Mucosa of stomach (tissue), 1 donor: ENCODE measurements at regions not wholly inside any gene's neighbourhood (a gene's known extent, or its start where the extent isn't known, plus 50 kb on each side); places are given as distances from the start of the nearest gene placed in this dataset.

Experiments used
- H3K27me3 ChIP-seq: one replicate; pipeline ENCODE4 v1.7.0; 2013; ENCODE audit warnings: mild to moderate bottlenecking, low read length; ENCODE audit not compliant: control insufficient read depth, insufficient read depth
- H3K36me3 ChIP-seq: one replicate; pipeline ENCODE4 v1.7.0; 2013; ENCODE audit warnings: low read length; ENCODE audit not compliant: control insufficient read depth, insufficient read depth
- H3K4me1 ChIP-seq: one replicate; pipeline ENCODE4 v1.7.0; 2013; ENCODE audit warnings: mild to moderate bottlenecking, low read length; ENCODE audit not compliant: control insufficient read depth, insufficient read depth
- H3K4me3 ChIP-seq: one replicate; pipeline ENCODE4 v1.7.0; 2013; ENCODE audit warnings: low read length
- H3K9ac ChIP-seq: one replicate; pipeline ENCODE4 v1.7.0; 2013; ENCODE audit warnings: mild to moderate bottlenecking, low read length, moderate library complexity
- H3K9me3 ChIP-seq: one replicate; pipeline ENCODE4 v1.7.0; 2013; ENCODE audit warnings: mild to moderate bottlenecking, low read length, moderate library complexity; ENCODE audit not compliant: control insufficient read depth
- donor health status: Pancreatic carcinoma.

DNA sequence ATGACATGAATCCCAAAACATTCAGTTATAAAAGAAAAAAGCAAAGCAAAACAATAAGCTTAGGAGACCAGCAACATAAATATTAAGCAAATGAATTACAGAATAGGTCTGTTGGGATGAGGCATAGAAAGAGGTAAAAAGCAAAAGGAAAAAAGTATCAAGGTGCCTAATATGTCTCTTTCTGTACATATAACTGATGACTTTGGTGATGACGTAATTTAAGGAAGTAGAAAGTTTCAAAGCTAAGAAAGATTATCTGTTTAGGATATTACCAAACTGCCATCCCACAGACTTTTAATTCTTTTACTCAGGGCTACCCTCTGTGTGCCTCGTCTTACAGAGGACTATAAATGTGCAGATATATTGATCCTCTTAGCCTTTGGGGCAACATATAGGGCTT, 1066.5 kb downstream of the SORCS3 start:
- H3K9ac ChIP-seq: no peak overlapping the region
- no peaks in the 10 kb centered on the region for H3K9me3 ChIP-seq
- no peaks in the 10 kb centered on the region for H3K36me3 ChIP-seq

GRCh38 chr10:105706281-105707026, 1065.4 kb downstream of the SORCS3 start:
- no peaks in the 10 kb centered on the region for H3K36me3 ChIP-seq
- H3K9me3 ChIP-seq: no peaks in the 10 kb centered on the region
- H3K4me3 ChIP-seq: no peak overlapping the region
- H3K9ac ChIP-seq: no peak overlapping the region
- peaks cover 22% of the 10 kb centered on the region for H3K4me1 ChIP-seq
- H3K27me3 ChIP-seq: no peaks in the 10 kb centered on the region

More for the DNA sequence above, 1066.5 kb downstream of the SORCS3 start:
- Histone ChIP-seq H3K4me3 (no peak overlapping the region), H3K4me1 (peaks cover 22% of the 10 kb centered on the region), H3K27me3 (no peaks in the 10 kb centered on the region)

- H3K9ac ChIP-seq: no peak overlapping the region
- H3K27me3 ChIP-seq: no peaks in the 10 kb centered on the region
- H3K9me3 ChIP-seq: no peaks in the 10 kb centered on the region
- peaks cover 17% of the 10 kb centered on the region for H3K4me1 ChIP-seq
- H3K4me3 ChIP-seq: no peak overlapping the region
- H3K36me3 ChIP-seq: no peaks in the 10 kb centered on the region
These were observed 1061.1 kb downstream of the SORCS3 start for GRCh38 chr10:105702211-105702610.

DNA sequence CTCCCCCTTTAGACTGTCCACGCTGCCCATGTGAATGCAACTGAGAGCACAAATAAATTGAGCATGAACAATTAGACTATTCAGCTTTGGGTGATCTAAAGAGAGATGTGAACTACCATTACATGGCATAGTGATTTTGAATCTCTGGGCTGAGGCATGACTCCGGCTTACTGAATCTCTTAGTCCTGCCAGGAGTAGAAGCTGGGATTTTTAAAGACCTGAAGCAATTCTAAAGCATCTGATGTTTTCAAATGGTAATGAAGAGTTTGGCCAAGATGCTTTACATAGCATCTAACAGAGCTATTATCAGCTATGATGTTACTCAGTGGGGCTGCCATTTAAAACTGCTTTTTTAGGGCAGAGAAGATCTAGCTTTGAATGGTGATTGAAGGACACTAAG, 1059.1 kb downstream of the SORCS3 start:
- Histone ChIP-seq H3K4me1 (no peaks in the 10 kb centered on the region), H3K36me3 (no peaks in the 10 kb centered on the region), H3K9me3 (no peaks in the 10 kb centered on the region), H3K4me3 (no peak overlapping the region), H3K27me3 (no peaks in the 10 kb centered on the region), H3K9ac (no peak overlapping the region)

GRCh38 chr10:105699504-105699903, 1058.4 kb downstream of the SORCS3 start:
- H3K4me3 ChIP-seq: no peak overlapping the region

GRCh38 chr10:105698592-105698991, 1057.5 kb downstream of the SORCS3 start:
- no peaks in the 10 kb centered on the region for H3K9me3 ChIP-seq
- no peak overlapping the region for H3K9ac ChIP-seq
- no peaks in the 10 kb centered on the region for H3K36me3 ChIP-seq
- no peaks in the 10 kb centered on the region for H3K27me3 ChIP-seq
- H3K4me1 ChIP-seq: no peaks in the 10 kb centered on the region
- H3K4me3 ChIP-seq: no peak overlapping the region

More at GRCh38 chr10:105699504-105699903, 1058.4 kb downstream of the SORCS3 start:
- no peaks in the 10 kb centered on the region for H3K9me3 ChIP-seq
- no peaks in the 10 kb centered on the region for H3K36me3 ChIP-seq
- H3K27me3 ChIP-seq: no peaks in the 10 kb centered on the region
- no peaks in the 10 kb centered on the region for H3K4me1 ChIP-seq
- H3K9ac ChIP-seq: no peak overlapping the region

DNA sequence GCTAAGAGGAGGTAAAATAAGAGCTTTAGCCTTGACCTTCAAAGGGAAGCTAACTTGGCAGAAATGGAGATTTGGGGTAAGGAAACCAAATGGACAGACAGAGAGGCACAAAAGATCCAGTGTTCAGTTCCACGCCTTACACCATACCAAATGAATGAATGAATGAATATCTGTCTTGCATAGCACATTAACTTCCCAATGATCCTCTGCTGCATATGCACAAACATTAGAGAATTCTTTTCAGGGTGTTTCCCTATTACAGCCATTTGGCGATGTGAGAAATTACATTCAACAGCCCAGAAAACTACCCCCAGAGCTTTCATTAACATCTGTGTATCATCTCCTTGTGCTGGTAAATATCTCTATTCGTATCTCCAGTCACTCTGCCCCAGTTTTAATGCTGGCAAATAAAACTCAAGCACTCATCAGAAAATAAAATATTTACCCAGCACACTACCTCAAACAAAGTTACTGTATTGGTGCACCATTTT, 1056.2 kb downstream of the SORCS3 start:
- no peaks in the 10 kb centered on the region for H3K4me1 ChIP-seq
- no peak overlapping the region for H3K9ac ChIP-seq
- no peaks in the 10 kb centered on the region for H3K9me3 ChIP-seq
- H3K4me3 ChIP-seq: no peak overlapping the region
- H3K36me3 ChIP-seq: no peaks in the 10 kb centered on the region
- H3K27me3 ChIP-seq: no peaks in the 10 kb centered on the region

DNA sequence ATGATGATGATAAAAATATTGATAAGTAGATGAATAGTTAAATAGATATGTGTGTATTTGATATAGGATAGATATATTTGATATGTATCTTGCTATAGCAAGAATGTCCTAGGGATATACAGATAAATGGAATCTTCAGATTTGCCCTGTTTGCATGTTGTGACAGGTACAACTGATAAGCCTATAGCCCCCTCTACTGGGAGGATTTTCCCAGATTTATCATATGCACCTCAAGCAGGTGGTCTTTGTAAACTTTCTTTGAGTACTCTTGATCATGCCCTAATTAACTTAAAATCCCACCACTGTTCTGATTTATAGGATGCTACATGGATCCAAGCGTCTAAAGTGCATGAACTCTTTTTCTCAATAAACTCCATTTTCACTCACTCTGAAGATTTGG, 1050.7 kb downstream of the SORCS3 start:
- no peaks in the 10 kb centered on the region for H3K36me3 ChIP-seq

DNA sequence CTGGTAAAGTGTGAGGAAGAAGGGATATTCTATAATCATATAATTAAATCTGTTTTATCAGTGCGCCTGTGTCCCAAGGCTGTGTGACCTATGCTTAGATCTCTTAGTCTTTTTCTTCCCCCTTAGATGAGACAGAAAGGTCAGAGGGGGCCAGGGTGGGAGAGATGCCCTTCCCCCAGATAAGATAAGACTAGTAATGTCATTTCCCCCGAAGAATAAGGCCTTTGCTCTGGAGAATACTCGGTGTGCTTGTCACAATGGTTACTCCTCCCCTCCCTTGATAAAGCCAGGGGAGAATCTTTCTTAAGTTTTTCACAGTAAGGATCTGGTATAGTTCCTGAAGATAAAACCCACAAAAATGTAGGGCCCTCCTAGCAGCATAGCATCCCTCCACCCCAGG, 1041.8 kb downstream of the SORCS3 start:
- Histone ChIP-seq H3K27me3 (no peaks in the 10 kb centered on the region), H3K9ac (no peak overlapping the region)

More for the DNA sequence above, 1050.7 kb downstream of the SORCS3 start:
- H3K4me1 ChIP-seq: no peaks in the 10 kb centered on the region
- H3K27me3 ChIP-seq: no peaks in the 10 kb centered on the region
- H3K4me3 ChIP-seq: no peak overlapping the region
- no peak overlapping the region for H3K9ac ChIP-seq
- no peaks in the 10 kb centered on the region for H3K9me3 ChIP-seq

DNA sequence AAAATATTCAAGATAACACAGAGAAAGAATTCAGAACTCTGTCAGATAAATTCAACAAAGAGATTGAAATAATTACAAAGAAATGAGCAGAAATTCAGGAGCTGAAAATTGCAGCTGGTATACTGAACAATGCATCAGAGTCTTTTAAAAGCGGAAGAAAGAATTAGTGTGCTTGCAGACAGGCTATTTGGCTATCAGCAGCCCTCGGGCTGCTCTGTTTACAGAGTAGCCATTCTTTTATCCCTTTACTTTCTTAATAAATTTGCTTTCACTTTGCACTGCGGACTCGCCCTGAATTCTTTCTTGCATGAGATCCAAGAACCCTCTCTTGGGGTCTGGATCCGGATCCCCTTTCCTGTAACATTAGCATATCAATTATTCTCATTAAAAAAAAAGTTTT, 1040.0 kb downstream of the SORCS3 start:
- Histone ChIP-seq H3K4me1 (no peaks in the 10 kb centered on the region), H3K4me3 (no peak overlapping the region), H3K9me3 (no peaks in the 10 kb centered on the region), H3K27me3 (no peaks in the 10 kb centered on the region), H3K36me3 (no peaks in the 10 kb centered on the region), H3K9ac (no peak overlapping the region)

More for the DNA sequence above, 1041.8 kb downstream of the SORCS3 start:
- Histone ChIP-seq H3K4me3 (no peak overlapping the region), H3K9me3 (no peaks in the 10 kb centered on the region), H3K36me3 (no peaks in the 10 kb centered on the region), H3K4me1 (no peaks in the 10 kb centered on the region)

DNA sequence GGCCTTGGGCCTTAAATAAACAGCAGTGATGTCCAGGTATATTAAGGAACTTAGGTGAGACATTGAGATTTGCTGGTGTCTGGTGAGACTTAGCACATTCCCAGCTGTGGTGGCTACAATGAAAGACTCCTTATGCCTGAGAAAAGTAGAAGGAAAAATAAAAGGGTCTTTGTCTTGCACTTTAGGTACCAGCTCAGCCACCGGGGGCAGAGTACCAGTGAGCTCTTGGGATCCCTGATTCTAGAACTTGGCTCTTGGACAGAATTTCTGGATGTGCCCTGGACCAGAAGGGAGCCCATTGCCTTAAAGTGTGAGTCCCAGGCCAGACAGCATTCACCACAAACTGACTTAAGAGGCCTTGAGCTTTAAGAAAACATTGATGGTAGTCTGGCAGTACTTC, 1038.7 kb downstream of the SORCS3 start:
- H3K27me3 ChIP-seq: no peaks in the 10 kb centered on the region
- H3K4me1 ChIP-seq: no peaks in the 10 kb centered on the region
- H3K36me3 ChIP-seq: no peaks in the 10 kb centered on the region
- H3K9ac ChIP-seq: no peak overlapping the region
- H3K9me3 ChIP-seq: no peaks in the 10 kb centered on the region
- no peak overlapping the region for H3K4me3 ChIP-seq

DNA sequence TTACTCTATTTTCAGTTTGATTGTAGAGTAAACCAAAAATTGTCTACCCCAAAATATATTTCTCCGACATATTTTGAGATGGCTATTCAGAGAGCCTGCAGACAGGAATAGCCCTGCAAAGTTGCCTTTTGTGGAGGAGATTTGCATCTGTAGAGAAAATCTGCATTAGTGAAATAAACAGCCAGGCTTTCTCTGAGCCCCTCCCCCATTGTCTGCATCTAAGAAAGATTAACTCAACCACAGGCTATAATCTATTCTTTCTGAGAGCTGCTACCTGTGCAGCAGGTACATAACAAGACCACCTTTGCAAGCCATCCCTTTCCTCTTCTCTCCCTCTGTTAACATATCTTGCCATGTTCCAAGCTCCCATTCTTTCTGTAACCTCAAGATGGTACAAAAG, 1034.2 kb downstream of the SORCS3 start:
- H3K36me3 ChIP-seq: no peaks in the 10 kb centered on the region
- H3K4me1 ChIP-seq: no peaks in the 10 kb centered on the region
- H3K9me3 ChIP-seq: no peaks in the 10 kb centered on the region
- no peaks in the 10 kb centered on the region for H3K27me3 ChIP-seq
- H3K9ac ChIP-seq: no peak overlapping the region
- no peak overlapping the region for H3K4me3 ChIP-seq
